K562 (cell line): ENCODE measurements at regions not wholly inside any gene's neighbourhood (a gene's known extent, or its start where the extent isn't known, plus 50 kb on each side); places are given as distances from the start of the nearest gene placed in this dataset.

Experiments used
- ATAC-seq: fragments of 200-7000 bp; cut with Tn5 transposase; 3 replicates; pipeline ENCODE4 v1.9.1; 2020; ENCODE audit warnings: moderate library complexity
- BruUV-seq: library from RNA; stranded (reverse); fragments of 400-500 nt; replicated peaks from 2 replicates; lab custom pipeline; 2021; lab: Mats Ljungman, UMichigan
- CTCF ChIA-PET: fragments of 300-600 bp; formaldehyde crosslinking; extraction: SDS; loops from one replicate; lab custom pipeline; 2021; ENCODE audit warnings: low intra/inter-chr PET ratio; lab: Yijun Ruan, JAX
- POLR2A ChIA-PET: fragments of 300-600, 350-650 bp; sonication (Branson Sonifier 250); formaldehyde crosslinking; extraction: SDS; loops from one replicate; lab custom pipeline; 2021; ENCODE audit warnings: antibody characterized with exemption, inconsistent platforms; lab: Yijun Ruan, JAX
- DNase-seq, 4 experiments: peaks; one replicate each; pipeline versions ENCODE4 v3.0.0 to v3.0.0-alpha.2; 2011 to 2018; ENCODE audit warnings: low spot score in 3 of 4, mixed read lengths in 3 of 4; ENCODE audit errors: extremely low read depth in 1 of 4
- FAIRE-seq: peaks from 2 replicates; lab custom pipeline; 2011; peaks lifted over from hg19 to GRCh38; lab: Jason Lieb, UNC
- H2AFZ ChIP-seq: 2 replicates; pipeline ENCODE4 v1.6.0; 2011; ENCODE audit warnings: low read depth, low read length, control low read depth, inconsistent platforms
- H3K27ac ChIP-seq: fragments of 200-600 bp; 3 replicates; pipeline ENCODE4 v1.8.0; 2011; ENCODE audit warnings: low read depth, mild to moderate bottlenecking, control low read depth, inconsistent platforms, low read length, moderate library complexity, mixed read lengths; ENCODE audit errors: extremely low read depth
- H3K27me3 ChIP-seq, 2 experiments: fragments of 300-600 bp in 1 of 2; 2 replicates in 1 of 2; 3 replicates in 1 of 2; pipeline versions ENCODE4 v1.6.0 to v1.8.0; 2011; ENCODE audit warnings: inconsistent platforms in 2 of 2, low read length in 2 of 2, mild to moderate bottlenecking in 1 of 2, mixed read lengths in 1 of 2, moderate library complexity in 1 of 2; ENCODE audit not compliant: control insufficient read depth in 2 of 2, insufficient read depth in 2 of 2
- H3K36me3 ChIP-seq: fragments of 300-600 bp; 3 replicates; pipeline ENCODE4 v1.8.0; 2011; ENCODE audit warnings: mild to moderate bottlenecking, low read length, inconsistent platforms; ENCODE audit not compliant: control insufficient read depth, insufficient read depth
- H3K4me1 ChIP-seq, 2 experiments: fragments of 200-600 bp in 1 of 2; replicated peaks in 1 of 2; 2 replicates in 1 of 2; 3 replicates in 1 of 2; pipeline versions ENCODE4 v1.5.1 to v1.8.0; 2011; ENCODE audit warnings: inconsistent platforms in 2 of 2, low read length in 2 of 2, mild to moderate bottlenecking in 1 of 2, mixed read lengths in 1 of 2, moderate library complexity in 1 of 2; ENCODE audit not compliant: control insufficient read depth in 2 of 2, insufficient read depth in 2 of 2
- H3K4me2 ChIP-seq: 2 replicates; pipeline ENCODE4 v1.6.1; 2011; ENCODE audit warnings: low read length, control low read depth, inconsistent platforms, mixed read lengths; ENCODE audit not compliant: insufficient read depth
- H3K4me3 ChIP-seq: fragments of 200-600 bp; sonication (generic), shearing (Covaris generic); 2 replicates; pipeline ENCODE4 v1.5.1; 2016; ENCODE audit warnings: control low read depth, inconsistent platforms
- H3K79me2 ChIP-seq: fragments of 200-600 bp; 3 replicates; pipeline ENCODE4 v1.8.0; 2011; ENCODE audit warnings: low read length, inconsistent platforms; ENCODE audit not compliant: control insufficient read depth, insufficient read depth
- H3K9ac ChIP-seq, 2 experiments: 2 replicates each; pipeline versions ENCODE4 v1.6.0 to v1.6.1; 2011; ENCODE audit warnings: low read depth in 2 of 2, low read length in 2 of 2, control low read depth in 1 of 2, inconsistent platforms in 1 of 2, mild to moderate bottlenecking in 1 of 2, mixed read lengths in 1 of 2; ENCODE audit not compliant: insufficient read depth in 1 of 2
- H3K9me1 ChIP-seq: one replicate; pipeline ENCODE4 v1.6.0; 2011; ENCODE audit warnings: inconsistent platforms, mild to moderate bottlenecking, low read length, moderate library complexity; ENCODE audit not compliant: control insufficient read depth, insufficient read depth
- H3K9me3 ChIP-seq: replicated peaks from 2 replicates; pipeline ENCODE4 v1.5.1; 2011; ENCODE audit warnings: low read depth, low read length, inconsistent platforms; ENCODE audit not compliant: control insufficient read depth, insufficient read depth
- H4K20me1 ChIP-seq: replicated peaks from 2 replicates; pipeline ENCODE4 v1.6.1; 2011; ENCODE audit warnings: low read length, inconsistent platforms, mixed read lengths; ENCODE audit not compliant: control insufficient read depth, insufficient read depth
- ARID4B ChIP-seq: sonication (generic); formaldehyde crosslinking; IDR thresholded peaks from 2 replicates; pipeline ENCODE4 v1.8.0; 2022; ENCODE audit warnings: mild to moderate bottlenecking, missing genetic modification reagents
- DACH1 ChIP-seq: fragments of 450-650 bp; IDR thresholded peaks from 2 replicates; pipeline ENCODE4 v1.6.1; 2018; ENCODE audit not compliant: partially characterized antibody
- ELK1 ChIP-seq: sonication (generic); formaldehyde crosslinking; IDR thresholded peaks from 2 replicates; pipeline ENCODE4 v1.8.1; 2022; ENCODE audit warnings: missing genetic modification reagents
- MTF1 ChIP-seq: fragments of 250-450 bp; sonication (Bioruptor Pico); IDR thresholded peaks from 2 replicates; pipeline ENCODE4 v1.9.0; 2021; ENCODE audit warnings: moderate library complexity, mild to moderate bottlenecking, inconsistent platforms, borderline replicate concordance
- PHF21A ChIP-seq: fragments of 450-650 bp; IDR thresholded peaks from 2 replicates; pipeline ENCODE4 v1.6.1; 2017; ENCODE audit warnings: low read depth, borderline replicate concordance
- RFX5 ChIP-seq: IDR thresholded peaks from 2 replicates; pipeline ENCODE4 v1.6.1; 2011; ENCODE audit warnings: low read depth, mild to moderate bottlenecking, improper control_type of control experiment, low read length
- SRSF3 ChIP-seq: fragments of 200-400 bp; formaldehyde crosslinking; IDR thresholded peaks from 2 replicates; pipeline ENCODE4 v1.6.1; 2016; ENCODE audit warnings: mild to moderate bottlenecking, low read length, moderate library complexity; ENCODE audit not compliant: insufficient read depth
- ZNF124 ChIP-seq: sonication (generic); formaldehyde crosslinking; IDR thresholded peaks from 2 replicates; pipeline ENCODE4 v1.8.1; 2022; ENCODE audit warnings: missing genetic modification reagents
- WGBS: fragments of 100-300 bp; shearing (Covaris generic); methylation state at CpG from one replicate; pipeline ENCODE4 v1.1.6; 2016; ENCODE audit warnings: low coverage, mixed read lengths; ENCODE audit not compliant: insufficient coverage; ENCODE audit errors: missing lambda C conversion rate; 5-methylcytosine and 5-hydroxymethylcytosine counted together
- in situ Hi-C: fragments of 300-500 bp; cut with MboI; formaldehyde crosslinking; loops from 4 replicates; pipeline ENCODE4 v1.15.0; 2018; ENCODE audit warnings: inconsistent platforms, mixed read lengths
- intact Hi-C: fragments of 100-400 bp; cut with micrococcal nuclease; formaldehyde crosslinking; loops from 2 replicates; pipeline ENCODE4 v1.14.2; 2022

- no TSS peak for BruUV-seq
- no peaks in the 10 kb centered on the region for H3K9me3 ChIP-seq
- TF ChIP-seq ZNF124 (CRISPR knock-in tag) (no peak), ARID4B (CRISPR knock-in tag) (no peak), DACH1 (no peak), PHF21A (no peak), SRSF3 (no peak), ELK1 (no peak), MTF1 (CRISPR knock-in tag) (no peak), RFX5 (no peak)
- H3K36me3 ChIP-seq, result no peaks in the 10 kb centered on the region
- H3K4me2 ChIP-seq, result no peak overlapping the region
- H3K4me3 ChIP-seq, result no peak overlapping the region
- no peaks in the 10 kb centered on the region for H3K27me3 ChIP-seq
- H3K79me2 ChIP-seq, result no peaks in the 10 kb centered on the region
- no peak overlapping the region for H2AFZ ChIP-seq
- CTCF ChIA-PET, result no interaction called here
- DNase-seq (no peak), ATAC-seq (no peak), FAIRE-seq (no peak)
- peaks cover 0 to 5% of the 10 kb centered on the region in 2 experiments; a peak in 1 of 5 replicates for H3K4me1 ChIP-seq
- H3K9ac ChIP-seq, result no peak overlapping the region
- intact Hi-C loops (no loop called here), in situ Hi-C loops (no loop called here)
- POLR2A ChIA-PET, result no interaction called here
- no peak overlapping the region for H3K27ac ChIP-seq
- no peaks in the 10 kb centered on the region for H3K9me1 ChIP-seq
- peaks cover 4% of the 10 kb centered on the region; the same call in 1 of the 2 replicates for H4K20me1 ChIP-seq
- 0% methylated on average over 11 of the region's 18 CpGs for WGBS
Observed at GRCh38 chr22:48320683-48321451, 1506.8 kb downstream of the BRD1 start.
